OCI-M2 (cell line): ENCODE measurements at regions not wholly inside any gene's neighbourhood (a gene's known extent, or its start where the extent isn't known, plus 50 kb on each side); places are given as distances from the start of the nearest gene placed in this dataset.
A peak's percentile ranks its signal among the peaks of the same experiment; 100 is the strongest.

ENCODE experiments used
- DNase-seq: peaks from one replicate; lab custom pipeline; 2025; ENCODE audit not compliant: unreplicated experiment; lab: John Stamatoyannopoulos, UW

GRCh38 chr15:58324533-58324932 lies 107.3 kb upstream of the LIPC start:
- no peak for DNase-seq

- no peak for DNase-seq
Measured at GRCh38 chr15:58327958-58328357, 103.8 kb upstream of the LIPC start.

DNA sequence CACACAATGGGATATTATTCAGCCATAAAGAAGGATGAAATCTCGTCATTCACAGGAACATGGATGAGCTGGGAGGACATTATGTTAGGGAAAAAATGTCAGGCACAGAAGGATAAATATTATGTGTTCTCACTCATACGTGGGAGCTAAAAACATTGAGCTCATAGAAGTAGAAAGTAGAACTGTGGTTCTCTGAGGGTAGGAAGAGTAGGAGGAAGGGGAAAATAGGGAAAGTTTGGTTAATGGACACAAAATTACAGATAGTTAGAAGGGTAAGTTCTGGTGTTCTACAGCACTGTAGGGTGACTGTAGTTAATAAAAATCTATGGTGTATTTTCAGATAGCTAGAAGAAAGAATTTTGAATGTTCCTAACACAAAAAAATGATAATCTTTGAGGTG lies 102.6 kb upstream of the LIPC start:
- no peak for DNase-seq

GRCh38 chr15:58329781-58330671 lies 101.8 kb upstream of the LIPC start:
- no peak for DNase-seq

- DNase-seq, result no peak
Measured at GRCh38 chr15:58330741-58331559, 100.8 kb upstream of the LIPC start.

GRCh38 chr15:58331560-58331912 lies 100.3 kb upstream of the LIPC start:
- DNase-seq, result no peak

GRCh38 chr15:58331913-58332675 lies 99.7 kb upstream of the LIPC start:
- DNase-seq, result peak; percentile 61

- no peak for DNase-seq
Measured at GRCh38 chr15:58332676-58333400, 99.0 kb upstream of the LIPC start.

DNA sequence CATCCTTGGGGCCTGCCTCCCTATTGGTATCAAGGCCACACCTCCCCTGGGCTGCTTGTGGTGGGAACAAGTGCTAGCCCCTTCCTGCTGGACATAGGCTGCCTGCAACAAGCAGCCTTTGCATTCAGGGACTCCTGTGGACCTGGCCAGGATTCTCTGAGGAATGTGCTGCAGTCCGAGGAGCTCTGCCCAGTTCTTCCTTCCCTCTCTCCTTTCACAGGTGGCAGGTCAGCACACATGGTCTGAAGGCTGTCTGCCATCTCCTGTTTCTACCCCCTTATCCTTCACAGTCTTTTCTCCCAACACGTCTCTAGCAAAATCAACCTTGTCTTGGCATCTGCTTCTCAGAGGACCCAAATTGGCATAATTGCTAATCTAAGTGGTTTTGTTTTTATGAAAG lies 97.0 kb upstream of the LIPC start:
- DNase-seq, result no peak

DNA sequence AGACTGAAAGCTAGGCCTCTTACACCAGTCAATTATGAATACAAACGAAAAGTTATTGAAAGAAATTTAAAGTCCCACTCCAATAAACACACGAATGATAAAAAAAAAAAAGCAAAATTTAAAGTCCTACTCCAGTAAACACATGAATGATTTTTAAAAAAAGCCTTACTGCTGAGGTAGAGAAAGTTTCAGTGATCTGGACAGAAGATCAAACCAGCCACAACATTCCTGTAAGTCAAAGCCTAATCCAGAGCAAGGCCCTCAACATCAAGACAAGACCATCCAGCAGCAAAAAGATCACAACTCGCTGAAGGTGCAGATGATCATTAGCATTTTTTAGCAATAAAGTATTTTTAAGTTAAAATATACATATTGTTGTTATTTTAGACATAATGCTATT lies 95.6 kb upstream of the LIPC start:
- DNase-seq, result no peak

DNA sequence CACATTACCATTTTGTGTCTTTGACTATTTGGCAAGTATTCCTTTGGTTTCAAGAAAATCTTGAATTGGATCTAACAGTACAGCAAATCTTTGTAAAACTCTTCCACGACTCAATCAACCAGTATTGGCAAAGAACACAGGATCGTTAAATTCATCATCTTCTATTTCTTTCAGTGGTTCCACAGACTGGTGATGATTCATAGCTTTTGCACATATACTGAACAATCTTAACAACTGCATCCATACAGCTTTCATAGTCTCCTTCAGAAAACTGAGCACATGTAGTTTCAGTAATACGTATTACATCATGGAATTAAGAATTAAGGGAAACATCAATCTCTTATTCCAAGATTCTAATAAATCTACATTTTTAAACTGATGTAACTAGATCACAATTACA lies 91.6 kb upstream of the LIPC start:
- DNase-seq, result no peak

- no peak for DNase-seq
Measured at GRCh38 chr15:58342508-58342907, 89.3 kb upstream of the LIPC start.

DNA sequence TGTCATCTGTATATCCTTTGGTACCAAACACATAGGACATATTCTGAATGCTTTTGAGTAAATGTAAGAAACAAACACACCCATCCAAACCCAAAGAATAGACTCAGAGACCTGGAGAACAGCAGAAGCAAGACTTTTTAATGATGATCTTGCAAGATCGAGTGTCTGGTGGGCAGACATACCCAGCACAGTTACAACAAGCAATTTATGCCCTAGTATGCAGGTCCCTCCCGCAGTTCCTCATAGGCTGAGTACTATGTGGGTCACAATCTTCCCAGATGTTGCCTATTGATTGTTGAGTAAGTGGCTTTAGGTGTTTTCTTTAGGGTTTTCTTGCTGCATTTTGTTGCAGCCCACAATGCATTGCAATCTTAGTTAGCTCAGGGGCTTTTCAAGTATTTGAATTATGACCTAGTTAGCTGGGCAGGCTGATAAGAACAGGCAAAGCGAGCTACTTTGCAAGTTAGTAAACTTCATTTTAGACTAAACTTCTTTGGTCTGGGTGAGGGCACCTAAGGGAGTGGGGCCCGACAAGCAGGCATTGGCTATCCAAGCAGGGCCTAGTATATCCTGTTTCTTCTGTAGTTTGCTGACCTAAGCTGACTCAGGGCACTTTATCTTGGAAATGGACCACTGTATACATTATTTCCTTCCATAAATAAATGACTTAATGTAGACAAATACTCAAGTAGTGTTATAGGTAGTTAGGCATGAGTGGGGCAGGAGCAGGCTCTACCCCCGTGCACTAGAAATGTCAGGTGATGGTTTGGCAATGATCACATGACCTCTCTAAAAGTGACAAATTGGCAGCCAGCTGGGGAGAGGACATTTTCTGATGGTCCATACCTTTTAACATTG lies 87.3 kb upstream of the LIPC start:
- no peak for DNase-seq

DNA sequence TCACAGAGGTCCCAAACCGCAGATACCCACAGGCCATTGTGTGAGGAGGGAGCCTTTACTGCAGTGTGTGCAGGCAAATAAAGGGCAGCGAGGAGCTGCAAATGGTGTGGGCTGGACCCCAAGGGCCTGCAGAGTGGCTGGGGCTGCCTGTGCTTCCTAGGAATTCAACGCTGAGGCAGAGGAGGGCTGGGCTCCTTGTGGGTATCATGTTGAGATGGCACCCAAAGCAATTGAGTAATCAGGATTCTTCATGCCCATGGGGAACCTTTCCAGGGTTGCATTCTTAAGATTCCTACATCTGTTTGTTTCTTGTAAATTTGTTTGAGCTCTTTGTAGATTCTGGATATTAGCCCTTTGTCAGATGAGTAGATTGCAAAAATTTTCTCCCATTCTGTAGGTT lies 85.4 kb upstream of the LIPC start:
- no peak for DNase-seq

GRCh38 chr15:58348095-58348812 lies 83.5 kb upstream of the LIPC start:
- DNase-seq, result no peak

- no peak for DNase-seq
Measured at GRCh38 chr15:58352026-58352929, 79.5 kb upstream of the LIPC start.

DNA sequence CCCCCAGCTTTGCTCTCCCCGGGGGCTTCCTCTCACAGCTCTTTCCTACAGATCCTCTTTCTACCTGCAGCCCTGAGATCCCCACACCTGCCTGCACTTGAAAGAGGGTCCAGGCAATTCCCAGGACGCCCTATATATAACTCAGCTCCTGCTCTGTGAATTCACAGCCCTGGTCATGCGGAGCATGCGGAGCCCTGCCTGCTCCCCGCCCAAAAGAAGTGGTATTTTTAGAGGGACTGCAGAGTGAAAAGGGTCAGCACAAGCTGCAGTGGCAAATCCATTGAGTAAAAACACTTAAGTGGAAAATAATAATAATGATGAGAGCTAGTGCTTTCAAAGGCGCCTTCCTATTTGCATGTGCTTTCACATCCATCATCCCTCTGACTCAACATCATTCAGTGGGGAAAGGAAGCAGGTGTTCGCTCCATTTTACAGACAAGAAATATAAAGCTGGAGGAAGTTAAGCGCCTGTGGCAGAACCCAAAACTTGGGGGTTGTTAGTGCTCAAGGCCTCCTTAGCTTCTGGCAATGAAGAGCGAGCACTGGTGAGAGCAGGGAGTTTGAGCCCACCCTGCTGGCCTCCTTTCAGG lies 76.3 kb upstream of the LIPC start:
- DNase-seq, result no peak

GRCh38 chr15:58355973-58356372 lies 75.8 kb upstream of the LIPC start:
- no peak for DNase-seq
